B cell (primary cell): ENCODE measurements at regions not wholly inside any gene's neighbourhood (a gene's known extent, or its start where the extent isn't known, plus 50 kb on each side); places are given as distances from the start of the nearest gene placed in this dataset.

Experiments used
- CTCF ChIP-seq: fragments of 200-600 bp; IDR thresholded peaks from one replicate; pipeline ENCODE4 v1.8.0; 2022; ENCODE audit warnings: antibody characterized with exemption, mild to moderate bottlenecking
- EZH2 ChIP-seq: IDR thresholded peaks from 2 replicates; pipeline ENCODE4 v1.6.1; 2012; ENCODE audit warnings: borderline replicate concordance, low read depth, mild to moderate bottlenecking, moderate library complexity, low read length; ENCODE audit not compliant: insufficient read depth, poor library complexity, severe bottlenecking

GRCh38 chr14:38405851-38406635 lies 150.2 kb upstream of the CLEC14A start:
- TF ChIP-seq CTCF = no peak
- TF ChIP-seq EZH2 = no peak
